ENCODE measurements at regions not wholly inside any gene's neighbourhood (a gene's known extent, or its start where the extent isn't known, plus 50 kb on each side); places are given as distances from the start of the nearest gene placed in this dataset.
"Not testable (repeated sequence)": the region's sequence is repeated elsewhere in the genome, so short reads cannot be mapped to it uniquely, and the experiment has no call there.

DNA sequence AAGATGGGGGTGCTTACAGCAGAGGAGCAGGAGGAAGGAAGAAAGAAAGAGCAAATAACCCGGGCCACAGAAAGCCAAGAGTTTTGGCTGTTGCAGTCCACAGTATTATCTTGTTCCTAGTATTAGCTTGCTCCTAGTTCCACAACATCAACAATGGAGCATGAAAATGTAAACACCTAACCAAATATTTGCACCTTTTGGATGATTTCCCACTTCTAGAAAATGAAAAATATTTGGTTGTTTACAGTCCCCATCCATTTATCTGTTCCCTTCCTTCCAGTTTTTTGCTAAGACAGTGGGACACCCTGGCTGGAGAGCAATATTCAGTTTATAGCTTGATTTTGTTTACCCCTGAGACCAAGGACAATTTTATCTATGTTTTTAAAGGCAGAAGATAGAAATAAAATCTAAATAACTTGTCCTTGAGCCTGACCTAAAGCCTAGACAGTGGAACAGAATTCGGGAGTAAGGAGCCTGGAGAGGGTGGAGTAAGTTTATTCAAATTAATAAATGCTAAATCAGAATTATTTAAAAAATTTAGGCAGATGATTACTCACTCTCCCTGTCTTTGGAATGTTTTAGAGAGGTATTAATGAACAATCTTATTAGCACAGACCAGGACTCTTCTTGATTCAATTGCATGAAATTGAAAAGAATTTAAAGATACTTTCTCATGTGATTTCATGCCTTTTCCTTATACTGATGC, 51.6 kb downstream of the RESF1 start:
- ATAC-seq (no peak), DNase-seq (ENCODE audit: low spot score) (no peak)

DNA sequence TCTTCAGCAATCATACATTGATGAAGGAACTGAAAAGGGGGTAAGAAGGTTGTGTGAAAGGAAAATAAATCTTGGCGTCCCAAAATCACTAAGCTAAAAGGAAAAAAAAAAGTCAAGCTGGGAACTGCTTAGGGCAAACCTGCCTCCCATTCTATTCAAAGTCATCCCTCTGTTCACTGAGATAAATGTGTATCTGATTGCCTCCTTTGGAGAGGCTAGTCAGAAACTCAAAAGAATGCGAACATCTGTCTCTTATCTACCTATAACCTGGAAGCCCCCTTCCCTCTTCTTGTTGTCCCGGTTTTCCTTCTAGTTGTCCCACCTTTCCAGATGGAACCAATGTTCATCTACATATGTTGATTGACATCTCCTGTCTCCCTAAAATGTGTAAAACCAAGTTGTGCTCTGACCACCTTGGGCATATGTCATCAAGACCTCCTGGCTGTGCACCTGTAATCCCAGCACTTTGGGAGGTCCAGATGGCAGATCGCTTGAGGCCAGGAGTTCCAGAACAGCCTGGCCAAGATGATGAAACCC, 53.1 kb downstream of the RESF1 start:
- ATAC-seq = no peak
- no peak for DNase-seq (ENCODE audit: low spot score)

DNA sequence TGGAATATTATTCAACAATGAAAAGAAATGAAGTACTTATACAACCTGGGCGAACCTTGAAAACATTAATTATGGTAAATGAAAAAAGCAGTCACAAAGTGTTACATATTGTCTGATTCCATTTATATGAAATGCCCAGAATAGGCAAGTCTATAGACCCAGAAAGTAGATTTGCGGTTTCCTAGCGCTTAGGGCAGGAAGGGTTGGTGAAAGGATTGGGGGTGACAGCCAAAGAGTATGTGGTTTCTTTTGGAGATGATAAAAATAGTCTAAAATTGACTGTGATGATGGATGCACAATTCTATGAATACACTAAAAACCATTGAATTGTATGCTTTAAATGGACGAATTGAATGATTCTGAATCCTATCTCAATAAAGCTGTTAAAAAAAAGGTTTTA, 55.8 kb downstream of the RESF1 start:
- no peak for ATAC-seq
- no peak for DNase-seq (ENCODE audit: low spot score)

DNA sequence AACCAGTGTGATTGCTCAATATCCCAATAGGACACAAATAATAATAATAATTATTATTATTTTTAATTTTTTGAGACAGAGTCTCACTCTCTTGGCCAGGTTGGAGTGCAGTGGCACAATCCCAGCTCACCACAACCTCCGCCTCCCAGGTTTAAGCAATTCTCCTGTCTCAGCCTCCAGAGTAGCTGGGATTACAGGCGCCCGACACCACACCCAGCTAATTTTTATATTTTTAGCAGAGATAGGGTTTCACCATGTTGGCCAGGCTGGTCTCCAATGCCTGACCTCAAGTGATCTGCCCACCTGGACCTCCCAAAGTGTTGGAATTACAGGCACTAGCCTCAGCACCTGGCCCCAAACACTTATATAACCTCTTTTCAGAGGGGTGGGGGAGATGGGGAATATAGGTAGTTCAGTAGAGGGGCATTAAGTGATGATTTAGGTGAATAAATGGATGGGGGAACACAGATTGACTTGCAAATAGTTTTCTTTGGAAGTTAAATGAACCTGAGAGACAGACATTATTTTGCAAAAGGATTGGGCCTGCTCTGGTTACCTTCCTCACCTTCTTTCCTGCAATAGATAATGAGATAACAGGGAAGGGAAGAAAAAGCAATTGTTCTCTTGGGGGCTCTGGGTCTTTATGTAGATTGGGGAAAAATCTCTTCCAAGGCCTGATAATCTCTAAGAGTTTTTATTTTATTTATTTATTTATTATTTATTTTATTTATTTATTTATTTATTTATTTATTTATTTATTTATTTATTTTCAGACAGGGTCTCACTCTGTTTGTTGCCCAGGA, 57.7 kb downstream of the RESF1 start:
- DNase-seq (ENCODE audit: low spot score) = no peak
- no peak for ATAC-seq

DNA sequence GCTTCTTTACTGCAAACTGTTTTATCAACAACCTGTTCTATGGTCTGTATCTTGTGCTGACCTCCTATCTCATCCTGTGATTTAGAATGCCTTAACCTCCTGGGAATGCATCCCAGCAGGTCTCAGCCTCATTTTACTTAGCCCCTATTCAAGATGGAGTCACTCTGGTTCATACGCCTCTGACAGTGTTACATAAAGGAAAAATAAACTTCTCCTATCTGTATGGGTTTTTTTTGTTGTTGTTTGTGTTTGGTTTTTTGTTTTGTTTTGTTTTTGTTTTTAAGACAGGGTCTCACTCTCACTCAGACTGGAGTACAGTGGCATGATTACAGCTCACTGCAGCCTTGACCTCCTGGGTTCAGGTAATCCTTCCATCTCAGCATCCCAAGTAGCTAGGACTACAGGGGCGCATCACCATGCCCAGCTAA, 62.1 kb downstream of the RESF1 start:
- ATAC-seq = no peak
- DNase-seq (ENCODE audit: low spot score) = no peak

DNA sequence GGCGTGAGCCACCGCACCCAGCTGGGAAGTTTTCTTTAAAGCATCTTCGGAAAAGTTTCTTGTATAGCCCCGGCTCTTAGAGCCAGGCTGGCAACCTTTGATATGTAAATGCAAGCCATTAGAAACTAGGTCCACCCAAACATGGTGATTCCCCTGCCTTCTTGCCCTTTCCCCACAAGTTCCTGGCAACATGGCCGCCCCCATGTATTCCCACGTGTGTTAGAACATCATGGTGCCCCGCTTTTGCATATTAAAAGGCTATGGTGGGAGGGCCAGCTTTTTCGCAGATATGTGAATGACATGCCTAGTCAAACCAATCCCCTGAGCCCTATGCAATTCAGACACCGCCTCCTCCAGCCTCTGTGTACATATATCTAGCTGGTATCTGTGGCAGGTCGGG, 63.2 kb downstream of the RESF1 start:
- not testable (repeated sequence) for ATAC-seq; DNase-seq (ENCODE audit: low spot score)

DNA sequence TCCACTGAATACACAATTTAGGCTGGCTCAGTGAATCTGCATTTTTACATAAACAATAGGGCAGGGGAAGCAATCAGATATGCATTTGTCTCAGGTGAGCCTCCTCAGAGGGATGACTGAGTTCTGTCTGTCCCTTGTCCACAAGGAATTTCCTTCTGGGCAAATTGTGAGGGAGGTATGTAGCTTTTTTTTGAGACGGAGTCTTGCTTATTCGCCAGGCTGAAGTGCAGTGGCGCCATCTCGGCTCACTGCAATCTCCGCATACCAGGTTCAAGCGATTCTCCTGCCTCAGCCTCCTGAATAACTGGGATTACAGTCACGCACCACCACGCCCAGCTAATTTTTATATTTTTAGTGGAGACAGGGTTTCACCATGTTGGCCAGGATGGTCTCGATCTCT, 64.6 kb downstream of the RESF1 start:
- DNase-seq (ENCODE audit: low spot score); ATAC-seq: not testable (repeated sequence)

DNA sequence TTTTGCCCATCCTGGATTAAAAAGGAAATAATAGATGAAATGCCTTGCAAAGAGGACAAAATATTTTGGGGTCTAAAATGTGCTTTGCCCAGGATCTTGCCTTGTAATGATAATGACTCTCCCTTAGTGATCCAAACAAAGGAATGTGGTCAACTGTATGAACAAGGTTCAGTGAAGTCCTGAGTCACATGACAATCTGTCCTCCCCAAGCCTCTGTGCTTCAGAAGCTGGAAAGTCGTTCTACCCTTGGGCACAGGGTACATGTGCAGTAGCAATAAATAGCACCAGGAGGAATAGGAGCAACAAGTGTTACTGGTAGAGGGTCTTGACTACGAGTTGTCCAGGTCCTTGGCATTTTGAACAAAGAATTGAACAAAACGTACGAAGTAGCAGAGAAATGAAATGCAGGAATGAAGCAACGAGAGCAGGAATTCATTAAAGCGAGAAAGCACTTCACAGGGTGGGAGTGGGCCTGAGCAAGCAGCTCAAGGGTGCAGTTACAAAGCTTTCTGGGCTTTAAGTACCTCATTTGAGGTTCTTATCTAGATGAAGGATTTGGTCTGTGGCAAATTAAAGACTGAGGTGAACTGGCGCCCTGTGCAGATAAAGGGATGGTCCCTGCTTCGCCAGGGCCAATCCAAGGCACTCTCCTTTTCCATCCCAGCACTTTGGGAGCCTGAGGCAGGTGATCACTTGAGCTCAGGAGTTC, 65.8 kb downstream of the RESF1 start:
- ATAC-seq (no peak), DNase-seq (ENCODE audit: low spot score) (no peak)

DNA sequence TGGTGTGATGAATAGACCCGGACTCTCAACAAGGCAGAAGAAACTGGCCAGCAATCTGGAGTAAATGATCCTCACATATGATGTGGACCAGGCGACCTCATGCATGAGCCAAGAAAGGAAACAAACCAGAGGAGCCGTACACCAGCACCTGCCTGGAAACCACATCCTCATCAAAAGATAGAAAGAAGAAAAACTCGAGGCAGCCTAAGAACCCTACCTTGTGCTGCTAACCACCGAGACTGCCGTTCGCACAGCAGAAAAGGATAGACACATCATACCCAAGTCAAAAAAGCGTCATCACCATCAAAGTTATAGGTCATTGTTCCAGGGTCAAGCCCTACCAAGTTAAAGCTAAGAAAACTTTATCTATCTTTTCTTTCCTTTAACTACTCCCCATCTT, 66.7 kb downstream of the RESF1 start:
- ATAC-seq = no peak
- no peak for DNase-seq (ENCODE audit: low spot score)

DNA sequence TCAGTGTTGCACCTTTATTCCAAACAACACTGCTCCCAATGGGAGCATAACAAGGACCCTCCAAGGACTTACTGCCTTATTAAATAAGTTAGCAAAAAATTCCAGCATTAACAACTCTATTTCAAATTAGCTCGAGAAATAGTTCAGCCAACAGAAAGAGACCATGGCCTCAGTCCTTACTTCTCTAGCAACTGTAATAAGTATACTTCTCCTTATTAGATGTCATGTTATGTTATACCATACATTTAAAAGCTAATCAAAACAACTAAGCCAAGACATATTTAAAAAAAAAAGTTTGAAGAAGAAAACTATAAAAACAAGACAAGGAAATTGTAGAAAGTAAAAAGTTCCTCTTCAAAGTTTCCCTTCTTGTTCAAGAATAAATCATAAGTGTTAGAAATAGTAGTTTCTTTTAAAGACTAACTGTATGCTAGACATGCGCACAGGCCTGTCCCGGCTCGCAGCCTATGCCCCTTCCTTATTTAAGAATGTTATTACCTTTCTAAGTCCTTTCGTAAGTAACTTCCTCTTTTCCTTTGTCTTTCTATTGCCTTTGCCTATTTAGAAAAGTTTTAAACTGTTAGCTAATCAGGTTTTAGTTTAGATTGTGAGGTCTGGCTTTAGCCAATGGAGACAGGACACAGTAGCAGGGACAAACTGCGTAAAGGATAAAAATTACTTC, 68.6 kb downstream of the RESF1 start:
- DNase-seq (ENCODE audit: low spot score) = no peak
- ATAC-seq = no peak

DNA sequence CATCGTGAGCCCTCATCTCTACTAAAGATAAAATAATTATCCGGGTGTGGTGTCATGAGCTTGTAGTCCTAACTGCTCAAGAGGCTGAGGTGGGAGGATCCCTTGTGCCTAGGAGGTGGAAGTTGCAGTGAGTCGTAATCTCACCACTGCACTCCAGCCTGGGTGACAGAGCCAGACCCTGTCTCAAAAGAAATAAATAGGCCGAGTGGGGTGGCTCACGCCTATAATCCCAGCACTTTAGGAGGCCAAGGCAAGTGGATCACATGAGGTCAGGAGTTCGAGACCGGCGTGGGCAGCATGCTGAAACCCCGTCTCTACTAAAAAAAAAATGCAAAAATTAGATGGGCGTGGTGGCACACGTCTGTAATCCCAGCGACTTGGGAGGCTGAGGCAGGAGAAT, 70.9 kb downstream of the RESF1 start:
- DNase-seq (ENCODE audit: low spot score) = no peak
- no peak for ATAC-seq

DNA sequence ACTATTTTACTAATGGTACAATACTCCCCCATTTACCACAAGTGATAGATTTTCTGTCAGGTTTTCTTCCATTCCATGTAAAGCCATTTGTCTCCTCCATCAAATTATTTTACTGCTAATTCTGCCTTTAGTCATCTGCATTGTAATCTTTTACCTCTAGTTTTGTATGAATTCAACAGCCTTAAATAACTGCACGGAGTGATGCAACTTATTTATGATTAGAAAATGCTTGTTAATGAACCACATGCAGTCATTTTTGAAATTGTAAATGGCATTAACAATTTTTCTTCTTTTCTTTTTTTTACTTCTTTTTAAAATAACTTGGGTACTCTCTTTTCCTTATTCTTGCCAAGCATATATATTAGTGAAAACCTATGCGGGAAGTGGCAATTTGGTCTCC, 71.5 kb downstream of the RESF1 start:
- no peak for ATAC-seq
- DNase-seq (ENCODE audit: low spot score) = no peak

DNA sequence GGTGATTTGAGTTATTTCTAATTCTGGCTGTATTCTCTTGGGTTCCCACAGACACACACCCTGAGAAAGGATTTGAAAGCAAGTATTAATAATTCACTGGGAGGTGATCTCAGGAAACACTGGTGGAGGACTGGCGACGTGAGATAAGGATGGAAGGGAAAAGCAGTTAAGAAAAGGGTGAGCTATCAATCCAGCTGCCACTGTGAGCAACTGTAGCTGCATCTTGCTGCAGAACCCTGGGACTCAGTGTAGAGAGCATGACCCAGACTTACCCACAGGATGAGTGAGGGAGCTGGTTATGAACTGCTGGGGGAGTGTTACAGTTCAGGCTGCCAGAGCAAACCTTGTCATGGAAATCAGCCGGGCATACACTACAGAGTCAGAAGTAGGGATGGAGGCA, 71.9 kb downstream of the RESF1 start:
- DNase-seq (ENCODE audit: low spot score) (no peak), ATAC-seq (peak; percentile 61)

DNA sequence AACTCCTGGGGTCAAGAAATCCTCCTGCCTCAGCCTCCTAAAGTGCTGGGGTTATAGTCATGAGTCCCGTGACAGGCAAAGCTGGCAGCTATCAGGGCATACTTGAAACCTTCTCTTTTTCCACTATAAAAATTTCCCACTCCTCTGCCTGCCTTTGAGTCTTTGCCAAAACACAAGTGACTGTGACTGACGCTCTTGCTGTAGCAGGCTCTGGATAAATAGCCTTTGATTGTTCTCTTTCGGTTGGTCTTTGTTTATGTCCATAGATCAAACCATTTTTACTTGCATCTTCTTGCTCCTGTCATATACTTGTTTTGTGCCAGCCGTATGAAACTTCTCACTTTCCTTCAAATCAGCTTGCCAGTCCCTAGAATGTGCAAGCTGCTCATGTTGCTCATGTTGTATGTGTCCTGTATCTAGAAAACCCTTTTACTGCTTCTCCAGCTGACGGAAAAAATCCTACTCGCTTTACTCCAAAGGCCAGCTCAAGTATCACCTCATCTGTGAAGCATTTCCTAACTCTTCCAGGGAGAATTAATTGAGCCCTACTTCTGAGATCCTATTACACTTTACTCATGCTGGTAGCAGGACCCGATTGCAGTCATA, 73.1 kb downstream of the RESF1 start:
- DNase-seq (ENCODE audit: low spot score) = no peak

DNA sequence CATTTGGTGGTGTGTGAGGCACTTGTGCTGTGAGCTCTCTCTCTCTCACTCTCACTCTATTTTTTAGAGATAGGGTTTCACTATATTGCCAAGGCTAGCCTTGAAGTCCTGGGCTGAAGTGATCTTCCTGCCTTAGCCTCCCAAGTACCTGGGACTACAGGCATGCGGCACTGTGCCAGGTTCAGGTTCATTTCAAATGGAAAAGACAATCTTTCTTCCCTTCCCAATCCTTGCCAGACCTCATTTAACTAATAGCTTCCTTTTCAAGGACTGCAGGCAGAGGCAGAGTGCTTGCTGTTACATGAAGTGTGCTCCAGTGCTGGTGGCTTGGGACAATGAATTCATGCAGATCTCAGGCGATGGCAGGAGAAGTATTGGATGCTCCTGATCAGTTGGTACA, 73.2 kb upstream of the BICD1 start:
- ATAC-seq (no peak), DNase-seq (ENCODE audit: low spot score) (no peak)

More for the DNA sequence above, 73.1 kb downstream of the RESF1 start:
- no peak for ATAC-seq

DNA sequence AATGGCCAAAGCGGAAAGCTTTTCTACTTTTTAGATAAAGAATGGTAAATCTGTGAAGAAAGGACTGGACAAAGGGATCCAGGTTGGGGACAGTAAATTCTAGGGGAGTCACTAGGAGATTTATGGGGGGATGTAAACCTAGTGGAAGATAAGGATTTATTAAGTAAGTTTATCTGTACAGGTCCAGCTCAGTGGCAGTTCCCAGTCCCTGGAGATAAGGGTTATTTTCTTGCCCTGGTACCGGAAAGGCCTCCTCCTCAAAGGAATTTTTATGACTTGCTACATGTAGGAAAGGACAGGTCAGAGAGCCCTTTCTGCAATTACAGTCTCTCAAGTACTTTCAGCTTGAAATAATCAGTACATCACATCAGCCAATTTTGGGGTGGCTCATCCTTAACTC, 72.6 kb upstream of the BICD1 start:
- DNase-seq (ENCODE audit: low spot score) (no peak), ATAC-seq (no peak)

DNA sequence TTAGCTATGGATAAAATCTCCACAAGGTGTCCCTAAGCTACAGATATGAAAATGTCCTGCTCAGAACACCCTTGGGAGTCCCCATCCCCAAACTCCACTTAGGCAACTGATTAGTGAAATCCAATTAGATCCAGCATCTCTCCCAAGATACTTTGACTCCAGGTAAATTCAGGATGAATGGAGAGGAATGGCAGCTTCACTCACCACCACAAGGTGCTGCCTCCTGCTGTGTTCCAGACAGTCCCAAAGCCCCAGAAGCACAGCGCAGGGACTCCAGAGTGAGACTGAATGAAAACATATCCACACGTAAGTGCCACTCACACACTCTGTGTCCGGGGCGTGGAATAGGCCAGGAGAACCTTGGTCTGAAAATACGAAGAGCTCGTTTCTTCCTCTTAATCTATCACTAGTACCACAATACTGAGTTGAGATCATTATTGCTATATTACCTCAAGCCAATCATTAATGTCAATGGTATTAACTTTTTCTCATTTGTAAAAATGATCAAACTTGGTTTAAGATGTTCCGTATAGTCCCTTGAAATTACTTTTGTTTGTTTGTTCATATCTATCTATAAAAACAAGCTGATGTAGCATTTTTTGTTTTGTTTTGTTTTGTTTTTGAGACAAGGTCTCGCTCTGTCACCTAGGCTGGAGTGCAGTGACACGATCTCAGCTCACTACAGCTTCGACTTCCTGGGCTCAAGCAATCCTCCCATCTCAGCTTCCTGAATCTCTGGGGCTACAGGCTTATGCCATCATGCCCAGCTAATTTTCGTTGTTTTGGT, 70.0 kb upstream of the BICD1 start:
- ATAC-seq = no peak

DNA sequence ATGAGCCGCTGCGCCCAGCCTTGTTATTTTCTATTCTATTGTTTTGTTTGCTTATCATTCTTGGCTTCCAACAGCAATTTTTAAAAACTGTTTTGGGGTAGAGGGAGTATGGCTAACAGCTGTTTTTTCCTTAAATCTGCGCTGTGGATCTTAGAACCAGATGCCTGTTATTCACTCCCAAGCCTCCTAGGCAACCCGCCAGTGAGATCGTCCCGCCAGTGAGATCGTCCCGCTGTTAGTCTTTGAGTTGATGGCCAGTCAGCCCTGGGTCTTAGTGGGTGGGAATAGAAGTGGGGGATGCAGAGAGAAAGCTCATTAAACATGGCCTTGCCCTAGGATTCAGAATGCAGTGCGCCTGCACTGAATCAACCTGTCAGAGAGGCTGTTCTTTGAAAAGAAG, 67.3 kb upstream of the BICD1 start:
- ATAC-seq (no peak), DNase-seq (ENCODE audit: low spot score) (no peak)

More for the DNA sequence above, 70.0 kb upstream of the BICD1 start:
- DNase-seq (ENCODE audit: low spot score) = no peak

DNA sequence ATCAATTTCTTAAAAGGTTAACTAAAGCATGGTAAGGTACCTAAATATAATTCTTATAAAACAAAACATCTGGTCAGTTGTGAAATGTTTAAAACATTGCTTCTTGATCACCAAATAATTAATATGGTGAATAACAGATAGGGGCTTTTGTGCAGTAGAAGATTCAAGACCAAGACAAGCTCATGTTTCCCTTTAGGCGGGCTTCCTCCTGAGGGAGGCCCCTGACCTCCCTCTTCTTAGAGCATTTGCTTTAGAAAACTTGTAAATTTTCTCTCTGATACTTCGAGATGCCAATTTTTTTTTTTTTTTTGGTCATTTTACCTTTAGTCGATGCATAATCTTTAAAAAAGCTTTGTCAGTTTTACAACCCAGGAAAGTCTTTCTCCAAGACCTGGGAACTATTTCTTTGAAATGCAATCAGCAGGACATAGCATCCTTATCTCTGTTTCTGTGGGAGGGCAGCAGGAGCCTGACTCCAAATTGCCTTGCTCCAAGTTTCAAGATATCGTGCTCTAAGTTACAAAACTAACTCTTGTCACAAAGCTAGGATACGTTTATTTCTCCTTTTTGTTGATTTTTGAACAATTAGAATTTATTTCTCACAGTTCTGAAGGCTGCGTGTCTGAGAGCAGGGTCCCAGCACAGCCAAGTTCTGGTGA, 66.6 kb upstream of the BICD1 start:
- ATAC-seq = no peak
- DNase-seq (ENCODE audit: low spot score) = no peak

Measured in left lobe of liver (tissue), 2 donors.